SK-N-SH (cell line): ENCODE measurements at regions not wholly inside any gene's neighbourhood (a gene's known extent, or its start where the extent isn't known, plus 50 kb on each side); places are given as distances from the start of the nearest gene placed in this dataset.

Experiments used
- CTCF ChIA-PET: fragments of 300-600, 350-600 bp; formaldehyde crosslinking; extraction: SDS; loops from one replicate; lab custom pipeline; 2021; lab: Yijun Ruan, JAX
- POLR2A ChIA-PET: fragments of 350-600 bp; sonication (Branson Sonifier 250); formaldehyde crosslinking; extraction: SDS; loops from one replicate; lab custom pipeline; 2020; ENCODE audit warnings: antibody characterized with exemption, inconsistent platforms; lab: Yijun Ruan, JAX
- DNase-seq: peaks from one replicate; pipeline ENCODE4 v3.0.0; 2012
- H2AFZ ChIP-seq: fragments of 200-600 bp; sonication (generic); 2 replicates; pipeline ENCODE4 v1.8.1; 2016; ENCODE audit warnings: antibody characterized with exemption, mild to moderate bottlenecking, low read depth
- H3F3A ChIP-seq: fragments of 200-600 bp; sonication (generic); replicated peaks from 2 replicates; pipeline ENCODE3; 2016; ENCODE audit warnings: antibody characterized with exemption, mild to moderate bottlenecking; ENCODE audit not compliant: insufficient read depth
- H3K27ac ChIP-seq, 2 experiments: fragments of 200-500 bp in 1 of 2; fragments of 200-600 bp in 1 of 2; sonication (Bioruptor generic) in 1 of 2; sonication (generic), shearing (Covaris generic) in 1 of 2; 2 replicates each; pipeline versions ENCODE4 v1.5.1 to v1.6.1; 2014 to 2016; ENCODE audit warnings: low read depth in 2 of 2, inconsistent platforms in 1 of 2, low read length in 1 of 2, mild to moderate bottlenecking in 1 of 2, mixed read lengths in 1 of 2
- H3K27me3 ChIP-seq: fragments of 200-600 bp; sonication (generic), shearing (Covaris generic); 2 replicates; pipeline ENCODE4 v1.6.1; 2016; ENCODE audit warnings: mixed run types; ENCODE audit not compliant: insufficient read depth
- H3K36me3 ChIP-seq, 2 experiments: fragments of 200-500 bp in 1 of 2; fragments of 200-600 bp in 1 of 2; sonication (Bioruptor generic) in 1 of 2; sonication (generic) in 1 of 2; replicated peaks in 1 of 2; 2 replicates each; pipeline versions ENCODE3 to v1.5.1; 2014 to 2016; ENCODE audit warnings: low read length in 1 of 2, mild to moderate bottlenecking in 1 of 2; ENCODE audit not compliant: insufficient read depth in 2 of 2, control insufficient read depth in 1 of 2
- H3K4me1 ChIP-seq, 2 experiments: fragments of 200-500 bp in 1 of 2; fragments of 200-600 bp in 1 of 2; sonication (Bioruptor generic) in 1 of 2; sonication (generic), shearing (Covaris generic) in 1 of 2; 2 replicates each; pipeline versions ENCODE4 v1.5.1 to v1.6.1; 2014 to 2016; ENCODE audit warnings: low read depth in 1 of 2, low read length in 1 of 2, mixed run types in 1 of 2; ENCODE audit not compliant: insufficient read depth in 2 of 2, control insufficient read depth in 1 of 2
- H3K4me2 ChIP-seq: fragments of 200-600 bp; sonication (generic), shearing (Covaris generic); 2 replicates; pipeline ENCODE4 v1.6.1; 2017; ENCODE audit warnings: mixed run types
- H3K4me3 ChIP-seq, 2 experiments: fragments of 200-500 bp in 1 of 2; fragments of 200-600 bp in 1 of 2; sonication (Bioruptor generic) in 1 of 2; sonication (generic), shearing (Covaris generic) in 1 of 2; 2 replicates each; pipeline versions ENCODE4 v1.5.1 to v1.8.1; 2014 to 2016; ENCODE audit warnings: low read depth in 2 of 2, inconsistent platforms in 1 of 2, low read length in 1 of 2, mild to moderate bottlenecking in 1 of 2, mixed read lengths in 1 of 2, moderate library complexity in 1 of 2
- H3K79me2 ChIP-seq: fragments of 200-600 bp; sonication (generic); 2 replicates; pipeline ENCODE4 v1.8.1; 2017; ENCODE audit warnings: mild to moderate bottlenecking; ENCODE audit not compliant: insufficient read depth
- H3K9ac ChIP-seq: fragments of 200-600 bp; sonication (generic); 2 replicates; pipeline ENCODE4 v1.6.1; 2017; ENCODE audit warnings: mixed run types
- H3K9me2 ChIP-seq: fragments of 200-600 bp; sonication (generic); 2 replicates; pipeline ENCODE4 v1.6.1; 2017; ENCODE audit warnings: mixed run types
- H3K9me3 ChIP-seq: fragments of 200-600 bp; sonication (generic); 2 replicates; pipeline ENCODE4 v1.6.1; 2017; ENCODE audit warnings: mixed run types, mild to moderate bottlenecking, moderate library complexity
- H4K20me1 ChIP-seq: fragments of 200-600 bp; sonication (generic); 2 replicates; pipeline ENCODE4 v1.6.1; 2017; ENCODE audit warnings: mild to moderate bottlenecking, mixed run types; ENCODE audit not compliant: insufficient read depth
- CHD2 ChIP-seq: fragments of 150-350 bp; IDR thresholded peaks from 2 replicates; pipeline ENCODE4 v1.6.1; 2018; ENCODE audit warnings: low read length; ENCODE audit not compliant: partially characterized antibody
- CTCF ChIP-seq: fragments of 200-600 bp; sonication (generic); IDR thresholded peaks from 2 replicates; pipeline ENCODE4 v1.6.1; 2017; ENCODE audit warnings: antibody characterized with exemption, mild to moderate bottlenecking, moderate library complexity
- ELF1 ChIP-seq: IDR thresholded peaks from 2 replicates; pipeline ENCODE4 v1.4.0; 2012
- EZH2phosphoT487 ChIP-seq: fragments of 200-600 bp; sonication (generic); IDR thresholded peaks from 2 replicates; pipeline ENCODE4 v1.6.1; 2017; ENCODE audit warnings: low read depth, mixed run types, mild to moderate bottlenecking, antibody characterized with exemption, moderate library complexity, borderline replicate concordance
- FOXJ3 ChIP-seq: sonication (generic); formaldehyde crosslinking; IDR thresholded peaks from 2 replicates; pipeline ENCODE4 v1.5.1; 2020; ENCODE audit warnings: mild to moderate bottlenecking, missing genetic modification reagents
- GABPA ChIP-seq: IDR thresholded peaks from 2 replicates; pipeline ENCODE4 v1.4.0; 2012; ENCODE audit warnings: low read depth, mild to moderate bottlenecking
- IRF3 ChIP-seq: fragments of 150-350 bp; IDR thresholded peaks from 2 replicates; pipeline ENCODE4 v1.6.1; 2016; ENCODE audit warnings: mild to moderate bottlenecking, low read depth, low read length
- JUND ChIP-seq: IDR thresholded peaks from 2 replicates; pipeline ENCODE4 v1.4.0; 2012
- MAX ChIP-seq: IDR thresholded peaks from 2 replicates; pipeline ENCODE4 v1.4.0; 2012; ENCODE audit warnings: low read depth
- NFIC ChIP-seq: IDR thresholded peaks from 2 replicates; pipeline ENCODE4 v1.4.0; 2012; ENCODE audit warnings: borderline replicate concordance
- NRF1 ChIP-seq: IDR thresholded peaks from 2 replicates; pipeline ENCODE4 v1.6.1; 2012; ENCODE audit warnings: low read depth, mild to moderate bottlenecking, low read length
- RAD21 ChIP-seq: IDR thresholded peaks from 2 replicates; pipeline ENCODE4 v1.6.1; 2012; ENCODE audit warnings: mild to moderate bottlenecking, low read length
- RCOR1 ChIP-seq: fragments of 150-350 bp; IDR thresholded peaks from 2 replicates; pipeline ENCODE4 v1.6.1; 2017; ENCODE audit warnings: antibody characterized with exemption, low read length
- RFX5 ChIP-seq: IDR thresholded peaks from 2 replicates; pipeline ENCODE4 v1.6.1; 2012; ENCODE audit warnings: mild to moderate bottlenecking, improper control_type of control experiment, low read length
- TCF12 ChIP-seq: IDR thresholded peaks from 2 replicates; pipeline ENCODE4 v1.4.0; 2012
- ZBTB33 ChIP-seq: IDR thresholded peaks from 2 replicates; pipeline ENCODE4 v1.4.0; 2012; ENCODE audit warnings: low read depth, borderline replicate concordance
- WGBS: methylation state at CpG from one replicate; pipeline ENCODE4 v1.1.6; 2017; ENCODE audit warnings: low lambda C conversion rate; 5-methylcytosine and 5-hydroxymethylcytosine counted together

GRCh38 chr1:25021591-25022215 lies 91.6 kb upstream of the RUNX3 start:
- Histone ChIP-seq H3K9ac (no peak overlapping the region), H3K79me2 (no peaks in the 10 kb centered on the region), H3K36me3 (no peaks in the 10 kb centered on the region), H3K9me2 (no peaks in the 10 kb centered on the region), H3K4me3 (no peak overlapping the region), H4K20me1 (no peaks in the 10 kb centered on the region), H3K27me3 (no peaks in the 10 kb centered on the region), H3K4me2 (0 out of 2 replicates have a peak overlapping the region, but pooled peaks have one; percentile 91), H3K9me3 (no peaks in the 10 kb centered on the region), H3F3A (no peaks in the 10 kb centered on the region), H3K27ac (peak overlapping the region in 1 of 2 experiments; percentile 99; a peak in 2 of 4 replicates), H2AFZ (no peak overlapping the region), H3K4me1 (peaks cover 8 to 9% of the 10 kb centered on the region in 2 experiments; a peak in 3 of 4 replicates)
- ChIA-PET POLR2A (no interaction called here), CTCF (interaction anchor here (1.2 kb wide), 1 partner anchor 16 kb away, joined by 5 read pairs; no protein-coding TSS in a partner anchor)
- TF ChIP-seq TCF12 (no peak), JUND (no peak), GABPA (no peak), NRF1 (no peak), FOXJ3 (CRISPR knock-in tag) (no peak), RAD21 (no peak), IRF3 (no peak), CTCF (no peak), CHD2 (no peak), MAX (no peak), NFIC (no peak), ELF1 (no peak), RFX5 (no peak), RCOR1 (no peak), ZBTB33 (no peak), EZH2phosphoT487 (no peak)
- no peak for DNase-seq
- WGBS, result 81% methylated on average over 7 of the region's 9 CpGs
